CD14-positive monocyte (primary cell): ENCODE measurements at regions not wholly inside any gene's neighbourhood (a gene's known extent, or its start where the extent isn't known, plus 50 kb on each side); places are given as distances from the start of the nearest gene placed in this dataset.

Source experiments
- DNase-seq, 3 donors: peaks; one replicate each; pipeline ENCODE4 v3.0.0-alpha.2; 2011 to 2022
- H2AFZ ChIP-seq: 2 replicates; pipeline ENCODE4 v1.6.0; 2012; ENCODE audit warnings: mild to moderate bottlenecking, low read depth, low read length, inconsistent platforms; ENCODE audit not compliant: insufficient read depth, poor library complexity, severe bottlenecking
- H3K27ac ChIP-seq, 2 donors: 1 replicate in 1 of 2; 2 replicates in 1 of 2; pipeline ENCODE4 v1.5.1; 2012 to 2013; ENCODE audit warnings: low read length in 2 of 2, control low read depth in 1 of 2, inconsistent platforms in 1 of 2, low read depth in 1 of 2, mild to moderate bottlenecking in 1 of 2
- H3K27me3 ChIP-seq, 2 donors: one replicate each; pipeline versions ENCODE4 v1.6.0 to v1.6.1; 2011 to 2013; ENCODE audit warnings: low read length in 2 of 2; ENCODE audit not compliant: control insufficient read depth in 2 of 2, insufficient read depth in 2 of 2
- H3K36me3 ChIP-seq, 2 donors: replicated peaks in 1 of 2; 1 replicate in 1 of 2; 2 replicates in 1 of 2; pipeline versions ENCODE4 v1.5.1 to v1.6.1; 2012 to 2013; ENCODE audit warnings: low read length in 2 of 2, control low read depth in 1 of 2, inconsistent platforms in 1 of 2, mild to moderate bottlenecking in 1 of 2; ENCODE audit not compliant: insufficient read depth in 2 of 2, control insufficient read depth in 1 of 2
- H3K4me1 ChIP-seq, 2 donors: 1 replicate in 1 of 2; 2 replicates in 1 of 2; pipeline versions ENCODE4 v1.5.1 to v1.6.1; 2012 to 2013; ENCODE audit warnings: low read length in 2 of 2, control low read depth in 1 of 2, inconsistent platforms in 1 of 2, mild to moderate bottlenecking in 1 of 2, moderate library complexity in 1 of 2; ENCODE audit not compliant: insufficient read depth in 2 of 2, control insufficient read depth in 1 of 2
- H3K4me2 ChIP-seq: replicated peaks from 2 replicates; pipeline ENCODE3; 2012; ENCODE audit warnings: low read length, moderate library complexity, mild to moderate bottlenecking; ENCODE audit not compliant: poor library complexity, severe bottlenecking; ENCODE audit errors: extremely low read depth
- H3K4me3 ChIP-seq, 3 experiments: fragments of 200-600 bp in 1 of 3; sonication (generic) in 1 of 3; replicated peaks in 1 of 3; 1 replicate in 2 of 3; 2 replicates in 1 of 3; pipeline ENCODE4 v1.5.1; 2011 to 2013; ENCODE audit warnings: low read length in 3 of 3, mild to moderate bottlenecking in 3 of 3, control low read depth in 2 of 3, low read depth in 2 of 3, inconsistent platforms in 1 of 3, moderate library complexity in 1 of 3
- H3K79me2 ChIP-seq: 2 replicates; pipeline ENCODE4 v1.6.0; 2012; ENCODE audit warnings: mild to moderate bottlenecking, control low read depth, inconsistent platforms, low read length, moderate library complexity; ENCODE audit not compliant: insufficient read depth
- H3K9ac ChIP-seq: 2 replicates; pipeline ENCODE4 v1.6.0; 2017; ENCODE audit warnings: low read length, mild to moderate bottlenecking; ENCODE audit not compliant: insufficient read depth, poor library complexity, severe bottlenecking
- H3K9me3 ChIP-seq, 2 donors: replicated peaks in 1 of 2; 1 replicate in 1 of 2; 2 replicates in 1 of 2; pipeline versions ENCODE4 v1.5.1 to v1.6.1; 2012 to 2013; ENCODE audit warnings: low read length in 2 of 2, control low read depth in 1 of 2; ENCODE audit not compliant: control insufficient read depth in 1 of 2, insufficient read depth in 1 of 2
- H4K20me1 ChIP-seq: 2 replicates; pipeline ENCODE4 v1.6.0; 2012; ENCODE audit warnings: mild to moderate bottlenecking, low read length, control low read depth, moderate library complexity; ENCODE audit not compliant: insufficient read depth
- H3K27ac Mint-ChIP-seq, 7 donors: one replicate each; pipeline ENCODE4 v1.8.0; 2020; ENCODE audit warnings: mild to moderate bottlenecking in 7 of 7, mixed read lengths in 7 of 7, moderate library complexity in 6 of 7, inconsistent platforms in 2 of 7
- H3K27me3 Mint-ChIP-seq, 3 donors: one replicate each; pipeline ENCODE4 v1.8.0; 2021 to 2022; ENCODE audit warnings: low read depth in 3 of 3, mild to moderate bottlenecking in 3 of 3, mixed read lengths in 3 of 3, moderate library complexity in 3 of 3, inconsistent platforms in 1 of 3
- H3K36me3 Mint-ChIP-seq, 2 donors: one replicate each; pipeline ENCODE4 v1.8.0; 2020; ENCODE audit warnings: mixed read lengths in 2 of 2, inconsistent platforms in 1 of 2, mild to moderate bottlenecking in 1 of 2
- H3K4me1 Mint-ChIP-seq: one replicate; pipeline ENCODE4 v1.8.0; 2020; ENCODE audit warnings: mild to moderate bottlenecking, mixed read lengths
- H3K4me3 Mint-ChIP-seq, 2 donors: one replicate each; pipeline ENCODE4 v1.8.0; 2020; ENCODE audit warnings: mild to moderate bottlenecking in 2 of 2, mixed read lengths in 2 of 2, moderate library complexity in 1 of 2
- H3K9me3 Mint-ChIP-seq, 7 donors: one replicate each; pipeline ENCODE4 v1.8.0; 2020 to 2022; ENCODE audit warnings: mixed read lengths in 7 of 7, mild to moderate bottlenecking in 6 of 7, moderate library complexity in 6 of 7, inconsistent platforms in 2 of 7
- CTCF ChIP-seq: fragments of 200-600 bp; IDR thresholded peaks from one replicate; pipeline ENCODE4 v1.8.0; 2022; ENCODE audit warnings: antibody characterized with exemption, mild to moderate bottlenecking
- WGBS: methylation state at CpG from one replicate; pipeline ENCODE4 v1.1.5; 2013; ENCODE audit warnings: missing lambda C conversion rate; ENCODE audit not compliant: insufficient coverage; 5-methylcytosine and 5-hydroxymethylcytosine counted together
- intact Hi-C, 2 donors: fragments of 100-400 bp; cut with micrococcal nuclease; formaldehyde crosslinking; loops; one replicate each; pipeline versions ENCODE4 v1.15.0 to v1.15.1; 2023

- TF ChIP-seq CTCF: no peak
- WGBS: 95% methylated on average over 2 of the region's 2 CpGs
- Mint-ChIP-seq H3K4me1 (no peaks in the 10 kb centered on the region), H3K9me3 (peaks cover 0 to 10% (median 3%) of the 10 kb centered on the region in 7 donors), H3K27ac (no peak overlapping the region), H3K27me3 (no peaks in the 10 kb centered on the region), H3K36me3 (no peaks in the 10 kb centered on the region), H3K4me3 (no peak overlapping the region)
- Histone ChIP-seq H3K9ac (no peak overlapping the region), H3K27ac (no peak overlapping the region), H3K79me2 (no peaks in the 10 kb centered on the region), H3K36me3 (no peaks in the 10 kb centered on the region), H3K4me1 (no peaks in the 10 kb centered on the region), H3K9me3 (peaks cover 8 to 12% of the 10 kb centered on the region in 2 donors), H3K4me3 (no peak overlapping the region), H4K20me1 (no peaks in the 10 kb centered on the region), H3K27me3 (no peaks in the 10 kb centered on the region), H3K4me2 (no peak overlapping the region), H2AFZ (no peak overlapping the region)
- intact Hi-C loops: no loop called here
- no peak for DNase-seq
Observed at GRCh38 chr7:51860305-51860704, 543.7 kb upstream of the COBL start.

GRCh38 chr7:51850126-51850525 lies 533.5 kb upstream of the COBL start:
- Mint-ChIP-seq H3K36me3 (no peaks in the 10 kb centered on the region), H3K9me3 (peaks cover 0 to 13% (median 6%) of the 10 kb centered on the region in 7 donors), H3K4me3 (no peak overlapping the region), H3K27me3 (no peaks in the 10 kb centered on the region), H3K4me1 (no peaks in the 10 kb centered on the region), H3K27ac (no peak overlapping the region)
- H3K4me1 ChIP-seq: no peaks in the 10 kb centered on the region
- H3K9ac ChIP-seq: no peak overlapping the region
- H3K27ac ChIP-seq: no peak overlapping the region
- H3K36me3 ChIP-seq: no peaks in the 10 kb centered on the region
- H2AFZ ChIP-seq: no peak overlapping the region
- H3K27me3 ChIP-seq: no peaks in the 10 kb centered on the region
- H3K4me3 ChIP-seq: no peak overlapping the region
- no peak for TF ChIP-seq CTCF
- peaks cover 18 to 30% of the 10 kb centered on the region in 2 donors for H3K9me3 ChIP-seq
- WGBS: 100% methylated on average over 1 of the region's 2 CpGs
- intact Hi-C loops: no loop called here
- H3K4me2 ChIP-seq: no peak overlapping the region
- no peaks in the 10 kb centered on the region for H4K20me1 ChIP-seq
- DNase-seq: no peak
- H3K79me2 ChIP-seq: no peaks in the 10 kb centered on the region
